H1 (cell line): ENCODE measurements at regions not wholly inside any gene's neighbourhood (a gene's known extent, or its start where the extent isn't known, plus 50 kb on each side); places are given as distances from the start of the nearest gene placed in this dataset.

Source experiments
- CTCF ChIA-PET: fragments of 300-600 bp; sonication (Branson Sonifier 250); formaldehyde crosslinking; loops from one replicate; lab custom pipeline; 2021; ENCODE audit not compliant: partially characterized antibody; lab: Charles Lee
- POLR2A ChIA-PET: fragments of 300-600 bp; sonication (Branson Sonifier 250); formaldehyde crosslinking; loops from one replicate; lab custom pipeline; 2021; ENCODE audit warnings: inconsistent platforms; ENCODE audit not compliant: partially characterized antibody; lab: Charles Lee
- DNase-seq, 2 experiments: peaks; one replicate each; pipeline versions ENCODE4 v3.0.0 to v3.0.0-alpha.2; 2010 to 2022; ENCODE audit warnings: low spot score in 2 of 2, low read depth in 1 of 2, mixed read lengths in 1 of 2
- FAIRE-seq: peaks from 2 replicates; lab custom pipeline; 2011; peaks lifted over from hg19 to GRCh38; lab: Jason Lieb, UNC
- H2AFZ ChIP-seq: 2 replicates; pipeline ENCODE4 v1.8.1; 2012; ENCODE audit warnings: low read length, inconsistent platforms
- H2AK5ac ChIP-seq: 2 replicates; pipeline ENCODE4 v1.6.1; 2013; ENCODE audit warnings: low read depth, low read length
- H2BK120ac ChIP-seq: replicated peaks from 2 replicates; pipeline ENCODE3; 2013; ENCODE audit warnings: low read depth, low read length, inconsistent platforms
- H2BK12ac ChIP-seq: 2 replicates; pipeline ENCODE4 v1.6.1; 2013; ENCODE audit warnings: low read depth, low read length
- H2BK15ac ChIP-seq: 2 replicates; pipeline ENCODE4 v1.6.1; 2013; ENCODE audit warnings: low read length
- H2BK20ac ChIP-seq: 2 replicates; pipeline ENCODE4 v1.6.1; 2013; ENCODE audit warnings: low read length
- H2BK5ac ChIP-seq: 2 replicates; pipeline ENCODE4 v1.6.1; 2013; ENCODE audit warnings: low read depth, low read length
- H3K14ac ChIP-seq: 2 replicates; pipeline ENCODE4 v1.6.1; 2013; ENCODE audit warnings: inconsistent platforms; ENCODE audit not compliant: insufficient read length
- H3K18ac ChIP-seq: 2 replicates; pipeline ENCODE4 v1.6.1; 2013; ENCODE audit warnings: low read length; ENCODE audit errors: extremely low read depth
- H3K23ac ChIP-seq: 2 replicates; pipeline ENCODE4 v1.6.1; 2013; ENCODE audit warnings: inconsistent platforms; ENCODE audit not compliant: insufficient read length
- H3K23me2 ChIP-seq: 2 replicates; pipeline ENCODE4 v1.6.1; 2013; ENCODE audit warnings: low read depth, low read length
- H3K27ac ChIP-seq: 2 replicates; pipeline ENCODE4 v1.6.1; 2011; ENCODE audit warnings: low read depth, low read length, inconsistent platforms
- H3K27me3 ChIP-seq, 4 experiments: replicated peaks in 1 of 4; 1 replicate in 1 of 4; 2 replicates in 3 of 4; pipeline versions ENCODE4 v1.6.1 to v1.8.1; 2011 to 2013; ENCODE audit warnings: low read length in 3 of 4, mild to moderate bottlenecking in 3 of 4, inconsistent platforms in 2 of 4, mixed read lengths in 2 of 4, moderate library complexity in 1 of 4; ENCODE audit not compliant: control insufficient read depth in 3 of 4, insufficient read depth in 3 of 4; ENCODE audit errors: extremely low read depth in 1 of 4
- H3K36me3 ChIP-seq, 4 experiments: 2 replicates each; pipeline versions ENCODE4 v1.6.1 to v1.8.1; 2011 to 2013; ENCODE audit warnings: mild to moderate bottlenecking in 4 of 4, low read length in 3 of 4, moderate library complexity in 2 of 4, control low read depth in 1 of 4, inconsistent platforms in 1 of 4; ENCODE audit not compliant: insufficient read depth in 4 of 4, control insufficient read depth in 2 of 4
- H3K4ac ChIP-seq: replicated peaks from 2 replicates; pipeline ENCODE3; 2013; ENCODE audit warnings: low read length, low read depth, mixed read lengths, inconsistent platforms; ENCODE audit not compliant: insufficient read length
- H3K4me1 ChIP-seq, 4 experiments: replicated peaks in 1 of 4; 1 replicate in 1 of 4; 2 replicates in 3 of 4; pipeline versions ENCODE4 v1.6.1 to v1.8.1; 2011 to 2013; ENCODE audit warnings: low read length in 3 of 4, inconsistent platforms in 2 of 4, mixed read lengths in 1 of 4; ENCODE audit not compliant: insufficient read depth in 4 of 4, control insufficient read depth in 3 of 4
- H3K4me2 ChIP-seq, 2 experiments: 2 replicates each; pipeline versions ENCODE4 v1.6.1 to v1.8.1; 2011 to 2013; ENCODE audit warnings: low read depth in 2 of 2, low read length in 2 of 2, control low read depth in 1 of 2, inconsistent platforms in 1 of 2, mild to moderate bottlenecking in 1 of 2; ENCODE audit not compliant: insufficient read depth in 1 of 2
- H3K4me3 ChIP-seq, 4 experiments: fragments of 200-600, 300-600 bp in 1 of 4; sonication (generic), shearing (Covaris generic), sonication (Bioruptor Twin) in 1 of 4; 2 replicates each; pipeline versions ENCODE4 v1.5.1 to v1.8.1; 2011 to 2016; ENCODE audit warnings: low read length in 4 of 4, low read depth in 3 of 4, control low read depth in 2 of 4, inconsistent platforms in 2 of 4, mild to moderate bottlenecking in 2 of 4, mixed read lengths in 1 of 4, moderate library complexity in 1 of 4; ENCODE audit not compliant: insufficient read depth in 2 of 4; ENCODE audit errors: extremely low read depth in 1 of 4
- H3K56ac ChIP-seq: replicated peaks from 2 replicates; pipeline ENCODE3; 2013; ENCODE audit warnings: low read depth, mild to moderate bottlenecking, mixed read lengths, low read length, inconsistent platforms; ENCODE audit not compliant: insufficient read length
- H3K79me1 ChIP-seq: 2 replicates; pipeline ENCODE4 v1.6.1; 2013; ENCODE audit warnings: low read depth, low read length, control low read depth
- H3K79me2 ChIP-seq, 2 experiments: 2 replicates each; pipeline versions ENCODE4 v1.6.1 to v1.8.1; 2012 to 2013; ENCODE audit warnings: low read length in 2 of 2, mild to moderate bottlenecking in 2 of 2, inconsistent platforms in 1 of 2; ENCODE audit not compliant: insufficient read depth in 2 of 2, control insufficient read depth in 1 of 2
- H3K9ac ChIP-seq, 4 experiments: replicated peaks in 1 of 4; 1 replicate in 1 of 4; 2 replicates in 3 of 4; pipeline versions ENCODE4 v1.6.1 to v1.8.1; 2011 to 2013; ENCODE audit warnings: low read depth in 3 of 4, low read length in 3 of 4, control low read depth in 2 of 4, mild to moderate bottlenecking in 2 of 4, moderate library complexity in 2 of 4, inconsistent platforms in 1 of 4; ENCODE audit errors: extremely low read depth in 1 of 4
- H3K9me3 ChIP-seq, 2 experiments: 2 replicates each; pipeline versions ENCODE4 v1.6.1 to v1.8.1; 2012 to 2013; ENCODE audit warnings: mild to moderate bottlenecking in 2 of 2, moderate library complexity in 2 of 2, control low read depth in 1 of 2, inconsistent platforms in 1 of 2, low read depth in 1 of 2, low read length in 1 of 2, mixed read lengths in 1 of 2; ENCODE audit not compliant: insufficient read depth in 2 of 2
- H4K20me1 ChIP-seq, 2 experiments: replicated peaks in 1 of 2; 2 replicates each; pipeline versions ENCODE3 to v1.8.1; 2011 to 2013; ENCODE audit warnings: inconsistent platforms in 2 of 2, low read length in 2 of 2, mild to moderate bottlenecking in 1 of 2; ENCODE audit not compliant: insufficient read depth in 2 of 2, control insufficient read depth in 1 of 2
- H4K5ac ChIP-seq: 2 replicates; pipeline ENCODE4 v1.6.1; 2013; ENCODE audit warnings: low read length, low read depth, mixed read lengths, inconsistent platforms; ENCODE audit not compliant: insufficient read length
- H4K8ac ChIP-seq: 2 replicates; pipeline ENCODE4 v1.8.0; 2013; ENCODE audit warnings: mild to moderate bottlenecking, moderate library complexity, low read length, inconsistent platforms; ENCODE audit not compliant: insufficient read depth; ENCODE audit errors: extremely low read depth
- H4K91ac ChIP-seq: replicated peaks from 2 replicates; pipeline ENCODE3; 2013; ENCODE audit warnings: low read length, mixed read lengths, inconsistent platforms; ENCODE audit not compliant: insufficient read length
- CHD1 ChIP-seq: IDR thresholded peaks from 2 replicates; pipeline ENCODE4 v1.6.1; 2012; ENCODE audit warnings: low read depth, low read length, improper control_type of control experiment
- CHD2 ChIP-seq: IDR thresholded peaks from 2 replicates; pipeline ENCODE4 v1.6.1; 2012; ENCODE audit warnings: low read length, improper control_type of control experiment
- CTBP2 ChIP-seq: IDR thresholded peaks from 2 replicates; pipeline ENCODE4 v1.7.0; 2011; ENCODE audit warnings: borderline replicate concordance, mild to moderate bottlenecking, moderate library complexity, mixed read lengths, low read length; ENCODE audit not compliant: insufficient read depth, insufficient read length
- HDAC2 ChIP-seq, 2 experiments: fragments of 300-600 bp in 1 of 2; sonication (generic) in 1 of 2; IDR thresholded peaks; 2 replicates each; pipeline ENCODE4 v1.6.1; 2011 to 2012; ENCODE audit warnings: low read depth in 2 of 2, low read length in 2 of 2, mild to moderate bottlenecking in 2 of 2, moderate library complexity in 2 of 2, borderline replicate concordance in 1 of 2, inconsistent platforms in 1 of 2
- JUN ChIP-seq: IDR thresholded peaks from 2 replicates; pipeline ENCODE4 v1.6.1; 2011; ENCODE audit warnings: low read depth, mild to moderate bottlenecking, improper control_type of control experiment, low read length
- POLR2AphosphoS5 ChIP-seq: IDR thresholded peaks from 2 replicates; pipeline ENCODE4 v1.6.1; 2011; ENCODE audit warnings: low read depth, low read length
- POU5F1 ChIP-seq: IDR thresholded peaks from 2 replicates; pipeline ENCODE4 v1.6.1; 2011; ENCODE audit warnings: low read depth, mild to moderate bottlenecking, low read length, moderate library complexity
- RFX5 ChIP-seq: IDR thresholded peaks from 2 replicates; pipeline ENCODE4 v1.6.1; 2011; ENCODE audit warnings: low read depth, low read length, improper control_type of control experiment, borderline replicate concordance
- RXRA ChIP-seq: IDR thresholded peaks from 2 replicates; pipeline ENCODE4 v1.6.1; 2011; ENCODE audit warnings: low read depth, mild to moderate bottlenecking, low read length, moderate library complexity; ENCODE audit not compliant: insufficient read depth
- WGBS, 2 experiments: shearing (Covaris generic) in 1 of 2; methylation state at CpG; one replicate each; pipeline versions ENCODE4 v1.1.6 to v1.1.7; 2013 to 2015; ENCODE audit warnings: low lambda C conversion rate in 2 of 2, mixed read lengths in 2 of 2, inconsistent platforms in 1 of 2, low coverage in 1 of 2, missing lambda C conversion rate in 1 of 2; ENCODE audit not compliant: insufficient replicate concordance in 2 of 2, insufficient coverage in 1 of 2, insufficient read length in 1 of 2; ENCODE audit errors: extremely low coverage in 1 of 2, missing lambda C conversion rate in 1 of 2; 5-methylcytosine and 5-hydroxymethylcytosine counted together
- TF ChIP-seq, protein P1 (sequence below), 3 experiments: IDR thresholded peaks; 1 replicate in 2 of 3; 2 replicates in 1 of 3; pipeline versions ENCODE4 v1.5.1 to v1.6.1; 2011; ENCODE audit warnings: low read length in 3 of 3, mild to moderate bottlenecking in 3 of 3, inconsistent platforms in 2 of 3, low read depth in 1 of 3, moderate library complexity in 1 of 3; ENCODE audit not compliant: insufficient read depth in 1 of 3; ENCODE audit errors: control extremely low read depth in 1 of 3

DNA sequence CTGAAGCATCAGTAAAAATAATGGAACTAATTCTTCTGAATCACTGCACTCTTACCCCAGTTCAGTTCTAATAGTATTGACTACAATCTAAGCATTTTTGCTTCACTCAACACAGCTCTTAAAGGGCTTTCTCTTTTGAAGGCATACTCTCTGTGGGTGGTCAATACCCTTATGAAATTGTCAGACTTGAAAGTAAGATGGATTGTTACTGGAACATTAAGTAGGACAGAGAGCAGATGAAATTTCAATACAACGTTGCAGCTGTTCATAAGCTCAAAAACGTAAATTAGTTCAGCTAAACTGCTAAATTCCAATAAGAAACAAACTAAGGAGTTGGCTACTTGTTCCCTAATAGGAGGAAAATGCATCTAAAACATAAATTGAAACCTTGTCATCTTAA is 352.3 kb upstream of the TENM3 start:
- H3K79me2 ChIP-seq, result no peaks in the 10 kb centered on the region
- no peak overlapping the region for H4K8ac ChIP-seq
- ChIA-PET CTCF (interaction anchor here (0.6 kb wide), 1 partner anchor 1499 kb away, joined by 3 read pairs; no protein-coding TSS in a partner anchor), POLR2A (no interaction called here)
- no peak overlapping the region for H3K14ac ChIP-seq
- no peak overlapping the region for H2BK12ac ChIP-seq
- H3K23me2 ChIP-seq, result no peaks in the 10 kb centered on the region
- no peak overlapping the region for H4K5ac ChIP-seq
- H3K4me2 ChIP-seq, result no peak overlapping the region
- H3K56ac ChIP-seq, result no peak overlapping the region
- H3K9me3 ChIP-seq, result no peaks in the 10 kb centered on the region; a peak in 1 of 4 replicates
- no peak overlapping the region for H2BK5ac ChIP-seq
- no peak overlapping the region for H3K27ac ChIP-seq
- no peak overlapping the region for H4K91ac ChIP-seq
- no peak overlapping the region for H2BK20ac ChIP-seq
- no peak overlapping the region for H3K4ac ChIP-seq
- no peak overlapping the region for H2BK15ac ChIP-seq
- no peaks in the 10 kb centered on the region for H3K79me1 ChIP-seq
- H3K4me1 ChIP-seq, result no peaks in the 10 kb centered on the region
- H2AFZ ChIP-seq, result no peak overlapping the region
- no peaks in the 10 kb centered on the region for H4K20me1 ChIP-seq
- H3K9ac ChIP-seq, result no peak overlapping the region
- H3K27me3 ChIP-seq, result no peaks in the 10 kb centered on the region
- H3K36me3 ChIP-seq, result no peaks in the 10 kb centered on the region
- no peak overlapping the region for H3K4me3 ChIP-seq
- no peak overlapping the region for H3K23ac ChIP-seq
- no peak for FAIRE-seq
- no peak overlapping the region for H2AK5ac ChIP-seq
- H3K18ac ChIP-seq, result no peak overlapping the region
- no peak overlapping the region for H2BK120ac ChIP-seq
- WGBS, 2 experiments, result 77% methylated on average over 2 of the region's 2 CpGs; no CpG with 5 or more reads in 1 of the 2 experiments
- DNase-seq, result no peak
- no peak for TF ChIP-seq CHD2
- no peak for TF ChIP-seq POLR2AphosphoS5
- TF ChIP-seq CTBP2, result no peak
- no peak for TF ChIP-seq HDAC2 (IDR thresholded peaks at IDR 0.05; ENCODE audit: borderline replicate concordance in 1 of 2, low read depth in 2 of 2, low read length in 2 of 2)
- no peak for TF ChIP-seq POU5F1
- no peak for TF ChIP-seq JUN
- TF ChIP-seq RXRA, result no peak
- TF ChIP-seq, protein P1, sequence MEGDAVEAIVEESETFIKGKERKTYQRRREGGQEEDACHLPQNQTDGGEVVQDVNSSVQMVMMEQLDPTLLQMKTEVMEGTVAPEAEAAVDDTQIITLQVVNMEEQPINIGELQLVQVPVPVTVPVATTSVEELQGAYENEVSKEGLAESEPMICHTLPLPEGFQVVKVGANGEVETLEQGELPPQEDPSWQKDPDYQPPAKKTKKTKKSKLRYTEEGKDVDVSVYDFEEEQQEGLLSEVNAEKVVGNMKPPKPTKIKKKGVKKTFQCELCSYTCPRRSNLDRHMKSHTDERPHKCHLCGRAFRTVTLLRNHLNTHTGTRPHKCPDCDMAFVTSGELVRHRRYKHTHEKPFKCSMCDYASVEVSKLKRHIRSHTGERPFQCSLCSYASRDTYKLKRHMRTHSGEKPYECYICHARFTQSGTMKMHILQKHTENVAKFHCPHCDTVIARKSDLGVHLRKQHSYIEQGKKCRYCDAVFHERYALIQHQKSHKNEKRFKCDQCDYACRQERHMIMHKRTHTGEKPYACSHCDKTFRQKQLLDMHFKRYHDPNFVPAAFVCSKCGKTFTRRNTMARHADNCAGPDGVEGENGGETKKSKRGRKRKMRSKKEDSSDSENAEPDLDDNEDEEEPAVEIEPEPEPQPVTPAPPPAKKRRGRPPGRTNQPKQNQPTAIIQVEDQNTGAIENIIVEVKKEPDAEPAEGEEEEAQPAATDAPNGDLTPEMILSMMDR (IDR thresholded peaks at IDR 0.05; ENCODE audit: control extremely low read depth in 1 of 3, insufficient read depth in 1 of 3, low read depth in 1 of 3, low read length in 3 of 3), result no peak
- TF ChIP-seq CHD1, result no peak
- no peak for TF ChIP-seq RFX5
